ENCODE measurements at regions not wholly inside any gene's neighbourhood (a gene's known extent, or its start where the extent isn't known, plus 50 kb on each side); places are given as distances from the start of the nearest gene placed in this dataset.

- H3K27ac ChIP-seq, result no peak overlapping the region
Measured at GRCh38 chr4:54574500-54574899, 83.3 kb upstream of the KIT start.

DNA sequence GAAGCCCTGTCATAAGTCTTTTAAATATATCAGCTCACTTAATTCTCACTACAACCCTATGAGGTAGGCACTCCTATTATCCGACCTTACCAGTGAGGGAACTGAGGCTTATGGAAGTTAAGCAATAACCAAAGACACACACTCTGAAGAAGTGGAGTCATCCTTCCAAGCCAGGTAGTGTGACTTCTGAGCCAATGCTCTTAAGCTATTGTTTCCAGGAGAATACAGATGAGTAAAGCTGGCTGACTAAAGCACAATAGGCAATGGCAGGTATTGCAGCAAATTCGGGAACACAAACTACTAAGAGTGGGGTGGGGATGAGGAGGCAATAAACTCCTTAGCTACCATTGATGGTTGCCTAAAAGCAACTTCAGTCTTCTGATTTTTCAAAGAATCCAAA is 81.8 kb upstream of the KIT start:
- TF ChIP-seq CTCF (IDR thresholded peaks at IDR 0.05), result no peak
- H3K9me3 ChIP-seq, result no peaks in the 10 kb centered on the region
- H3K4me3 ChIP-seq (ENCODE audit: low read depth in 1 of 2, low read length in 1 of 2), result no peak overlapping the region
- H3K4me1 ChIP-seq (ENCODE audit: control insufficient read depth in 1 of 2, insufficient read depth in 1 of 2, low read depth in 1 of 2, low read length in 1 of 2), result no peaks in the 10 kb centered on the region
- no peaks in the 10 kb centered on the region for H3K27me3 ChIP-seq
- H3K36me3 ChIP-seq, result no peaks in the 10 kb centered on the region
- no peak overlapping the region for H3K27ac ChIP-seq

More at GRCh38 chr4:54574500-54574899, 83.3 kb upstream of the KIT start:
- TF ChIP-seq CTCF (IDR thresholded peaks at IDR 0.05), result no peak
- H3K4me1 ChIP-seq (ENCODE audit: control insufficient read depth in 1 of 2, insufficient read depth in 1 of 2, low read depth in 1 of 2, low read length in 1 of 2), result no peaks in the 10 kb centered on the region
- no peaks in the 10 kb centered on the region for H3K27me3 ChIP-seq
- no peak overlapping the region for H3K4me3 ChIP-seq (ENCODE audit: low read depth in 1 of 2, low read length in 1 of 2)
- no peaks in the 10 kb centered on the region for H3K36me3 ChIP-seq
- no peaks in the 10 kb centered on the region for H3K9me3 ChIP-seq

DNA sequence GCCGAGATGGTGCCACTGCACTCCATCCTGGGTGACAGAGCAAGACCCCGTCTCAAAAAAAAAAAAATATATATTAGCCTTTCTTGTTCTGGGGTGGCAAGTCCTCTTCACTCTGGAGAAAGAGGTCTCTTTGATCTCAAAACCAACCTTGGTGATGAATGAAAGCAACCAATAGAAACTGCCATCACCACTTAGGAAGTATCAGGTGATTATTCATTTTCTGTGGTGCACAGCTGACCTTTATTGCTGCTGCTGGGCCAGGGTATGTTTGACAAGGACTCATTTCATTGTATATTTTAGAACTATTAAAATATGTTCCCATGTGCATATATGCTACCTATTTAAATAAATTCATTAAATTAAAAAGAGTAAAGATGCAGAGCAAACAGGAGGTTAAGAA is 76.0 kb upstream of the KIT start:
- Histone ChIP-seq H3K27me3 (no peaks in the 10 kb centered on the region), H3K4me1 (ENCODE audit: control insufficient read depth in 1 of 2, insufficient read depth in 1 of 2, low read depth in 1 of 2, low read length in 1 of 2) (no peaks in the 10 kb centered on the region), H3K4me3 (ENCODE audit: low read depth in 1 of 2, low read length in 1 of 2) (no peak overlapping the region), H3K36me3 (no peaks in the 10 kb centered on the region), H3K27ac (no peak overlapping the region), H3K9me3 (no peaks in the 10 kb centered on the region)
- no peak for TF ChIP-seq CTCF (IDR thresholded peaks at IDR 0.05)

- TF ChIP-seq CTCF (IDR thresholded peaks at IDR 0.05), result no peak
- Histone ChIP-seq H3K4me1 (ENCODE audit: control insufficient read depth in 1 of 2, insufficient read depth in 1 of 2, low read depth in 1 of 2, low read length in 1 of 2) (no peaks in the 10 kb centered on the region), H3K9me3 (no peaks in the 10 kb centered on the region), H3K27ac (no peak overlapping the region), H3K27me3 (no peaks in the 10 kb centered on the region), H3K36me3 (no peaks in the 10 kb centered on the region), H3K4me3 (ENCODE audit: low read depth in 1 of 2, low read length in 1 of 2) (no peak overlapping the region)
Measured at GRCh38 chr4:54585321-54586000, 72.3 kb upstream of the KIT start.

GRCh38 chr4:54586320-54586955 is 71.3 kb upstream of the KIT start:
- TF ChIP-seq CTCF (IDR thresholded peaks at IDR 0.05), result no peak
- Histone ChIP-seq H3K27me3 (no peaks in the 10 kb centered on the region), H3K36me3 (no peaks in the 10 kb centered on the region), H3K9me3 (no peaks in the 10 kb centered on the region), H3K4me1 (ENCODE audit: control insufficient read depth in 1 of 2, insufficient read depth in 1 of 2, low read depth in 1 of 2, low read length in 1 of 2) (no peaks in the 10 kb centered on the region), H3K27ac (no peak overlapping the region), H3K4me3 (ENCODE audit: low read depth in 1 of 2, low read length in 1 of 2) (no peak overlapping the region)
